ENCODE measurements at regions not wholly inside any gene's neighbourhood (a gene's known extent, or its start where the extent isn't known, plus 50 kb on each side); places are given as distances from the start of the nearest gene placed in this dataset.

GRCh38 chr3:8445861-8446260, 55.8 kb upstream of the LMCD1 start:
- in situ Hi-C loops (cut with MboI; ENCODE audit: low sequenced_read_pairs) = loop anchor here (25.0 kb wide), 1 partner anchor 166 kb away; no protein-coding TSS in a partner anchor

- in situ Hi-C loops (cut with MboI; ENCODE audit: low sequenced_read_pairs) = loop anchor here (25.0 kb wide), 1 partner anchor 165 kb away; no protein-coding TSS in a partner anchor
Measured at GRCh38 chr3:8446845-8447244, 54.8 kb upstream of the LMCD1 start.

GRCh38 chr3:8450618-8451017, 51.0 kb upstream of the LMCD1 start:
- in situ Hi-C loops (cut with MboI; ENCODE audit: low sequenced_read_pairs) = no loop called here

GRCh38 chr3:8451696-8452095, 49.9 kb upstream of the LMCD1 start:
- in situ Hi-C loops (cut with MboI; ENCODE audit: low sequenced_read_pairs) = no loop called here
